HG03575 (cell line): ENCODE measurements at regions not wholly inside any gene's neighbourhood (a gene's known extent, or its start where the extent isn't known, plus 50 kb on each side); places are given as distances from the start of the nearest gene placed in this dataset.

Source experiments
- ATAC-seq: cut with Tn5 transposase; IDR thresholded peaks from one replicate; pipeline ENCODE4 v1.9.1; 2021; ENCODE audit not compliant: unreplicated experiment, insufficient number of reproducible peaks, low FRiP score; ENCODE audit errors: extremely low read depth

DNA sequence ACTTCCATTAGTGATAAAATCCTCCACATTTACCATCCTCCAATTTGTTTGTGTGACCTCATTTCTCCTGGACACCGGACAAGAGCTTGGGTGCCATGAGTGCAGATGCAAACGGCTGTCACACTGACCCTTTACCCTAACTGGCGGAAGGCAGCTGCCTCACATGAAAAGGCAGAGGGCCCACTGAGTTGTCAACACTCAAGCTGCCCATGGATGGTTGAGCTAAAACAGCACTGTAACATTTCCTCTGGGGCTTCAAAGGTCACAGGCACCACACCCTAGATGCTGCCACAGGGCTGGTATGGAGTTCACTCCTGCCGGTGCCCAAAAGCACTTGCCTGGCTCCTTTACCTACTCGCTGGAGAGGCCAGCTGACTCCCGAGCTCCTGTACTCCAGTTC is 653.4 kb downstream of the KCNT2 start:
- ATAC-seq, result no peak

DNA sequence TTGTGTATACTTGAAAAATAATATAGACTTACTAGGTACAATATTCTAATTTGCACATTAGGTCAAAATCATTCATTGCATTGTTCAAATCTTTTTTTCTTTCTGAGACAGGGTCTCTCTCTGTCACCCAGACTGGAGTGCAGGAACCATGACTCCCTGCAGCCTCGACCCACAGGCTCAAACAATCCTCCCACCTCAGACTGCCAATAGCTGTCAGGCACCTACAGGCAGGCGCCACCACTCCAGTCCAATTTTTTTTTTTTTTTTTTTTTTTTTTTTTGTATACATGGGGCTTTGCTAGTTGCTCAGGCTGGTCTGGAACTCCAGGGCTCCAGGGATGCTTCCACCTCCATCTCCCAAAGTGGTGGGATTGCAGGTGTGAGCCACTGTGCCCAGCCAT is 656.9 kb downstream of the KCNT2 start:
- ATAC-seq, result no peak

DNA sequence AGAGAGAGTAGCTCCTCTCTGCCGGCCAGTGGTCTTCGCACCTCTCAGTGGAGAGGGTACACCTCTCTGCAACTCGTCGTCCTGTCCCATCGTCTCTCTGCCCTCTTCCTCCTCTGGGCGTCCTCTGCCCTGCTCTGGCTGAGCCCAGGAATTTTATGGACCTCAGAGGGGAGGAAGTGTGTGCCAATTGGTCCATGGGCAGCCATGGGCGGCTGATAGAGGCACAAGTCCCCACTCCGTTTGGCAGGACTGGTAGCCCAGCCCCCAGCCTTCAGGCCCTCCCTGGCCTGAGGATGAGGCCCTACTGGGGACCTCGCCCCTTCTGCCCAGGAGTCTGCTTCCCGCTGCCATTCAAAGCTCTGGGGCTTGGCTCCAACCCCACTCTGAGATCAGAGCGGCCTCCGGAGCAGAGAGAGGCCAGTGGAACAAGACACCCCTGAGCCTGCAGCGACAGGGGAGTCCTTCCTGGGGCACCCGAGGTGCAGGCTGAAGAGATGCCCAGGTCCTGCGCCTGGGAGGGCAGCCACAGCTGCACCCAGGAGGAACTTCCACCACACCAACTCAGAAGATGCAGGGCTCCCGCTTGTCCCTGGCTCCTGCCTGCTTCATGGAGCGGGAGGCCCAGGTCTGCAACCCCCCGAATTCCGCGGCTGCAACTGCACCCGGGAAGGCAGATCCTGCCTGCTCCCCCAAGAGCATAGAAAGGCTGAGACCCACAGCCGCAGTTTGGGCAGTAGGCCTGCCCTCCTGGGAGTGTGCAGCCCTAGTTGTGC is 659.9 kb downstream of the KCNT2 start:
- ATAC-seq, result no peak

DNA sequence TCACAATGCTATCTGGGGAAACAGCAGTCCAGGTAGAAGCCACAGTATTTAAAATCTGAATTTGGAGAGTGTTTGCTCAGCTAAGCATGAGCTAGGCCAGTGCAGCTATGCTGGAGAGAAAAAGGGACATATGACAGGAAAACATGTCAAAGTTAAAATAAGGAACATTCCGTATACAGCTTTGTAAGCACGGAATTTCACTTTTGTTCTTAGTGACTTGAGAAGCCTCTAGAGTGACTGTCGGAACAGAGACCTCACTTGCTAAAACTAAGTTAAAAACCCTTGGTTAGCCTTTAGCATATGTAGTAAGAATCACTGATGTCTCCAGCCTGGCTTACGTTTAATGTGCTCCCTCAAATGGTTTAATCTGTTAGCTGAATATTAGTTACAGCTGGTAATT is 661.7 kb downstream of the KCNT2 start:
- ATAC-seq, result no peak

DNA sequence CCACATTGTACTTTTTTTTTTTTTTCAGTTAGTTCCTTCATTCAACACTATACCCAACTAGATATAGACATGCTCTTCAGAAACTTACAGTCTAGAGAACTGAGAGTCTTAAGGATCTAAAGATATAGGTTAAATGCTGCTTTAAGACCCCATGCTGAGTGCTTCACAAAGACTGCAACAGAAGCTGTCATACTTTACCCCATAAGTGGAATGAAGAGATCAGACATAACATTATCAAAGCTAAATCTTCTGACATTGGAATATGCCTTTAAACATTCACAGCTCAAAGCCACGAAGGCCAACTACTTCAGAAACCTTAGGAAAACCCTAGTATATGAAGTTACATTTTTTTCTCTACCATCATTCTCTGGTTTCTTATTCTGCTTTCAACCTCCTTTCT is 666.4 kb downstream of the KCNT2 start:
- no peak for ATAC-seq

DNA sequence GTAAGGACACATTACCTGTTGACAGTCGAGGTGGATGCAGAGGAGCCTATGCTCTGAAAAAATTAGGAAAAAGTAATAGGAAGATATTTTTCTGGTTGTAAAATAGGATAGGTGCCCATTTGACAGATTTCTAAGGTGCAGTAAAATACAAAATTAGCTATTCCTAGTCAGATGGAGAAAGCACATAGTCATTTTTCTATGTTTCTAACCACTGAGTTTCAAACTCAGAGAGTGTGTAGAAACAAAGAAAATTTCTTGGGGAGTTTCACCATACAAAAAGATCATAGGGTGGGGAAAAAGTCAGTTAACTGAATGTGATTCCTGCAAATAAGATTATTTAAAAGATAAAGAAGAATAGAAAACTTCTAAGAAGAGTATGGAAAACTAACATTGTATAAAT is 666.9 kb downstream of the KCNT2 start:
- no peak for ATAC-seq

DNA sequence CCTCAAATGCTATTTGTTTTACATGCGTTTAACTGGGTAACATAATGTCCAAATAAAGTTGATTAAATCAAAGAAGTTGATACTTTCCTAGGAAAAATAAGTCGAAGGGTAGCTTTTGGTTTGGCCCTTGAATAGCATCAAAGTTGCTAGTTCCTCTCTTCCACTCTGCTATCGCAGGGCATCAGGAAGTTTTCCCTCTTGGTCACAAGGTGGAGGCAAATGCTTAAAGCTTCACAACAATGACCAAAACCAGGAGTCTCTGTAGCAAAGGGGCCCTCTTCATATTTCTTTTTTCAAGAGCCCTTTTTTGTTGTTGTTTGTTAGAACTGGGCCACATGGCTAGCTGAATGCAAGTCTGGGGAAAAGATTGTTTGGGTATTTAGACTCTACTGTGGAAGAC is 668.4 kb downstream of the KCNT2 start:
- ATAC-seq, result no peak

DNA sequence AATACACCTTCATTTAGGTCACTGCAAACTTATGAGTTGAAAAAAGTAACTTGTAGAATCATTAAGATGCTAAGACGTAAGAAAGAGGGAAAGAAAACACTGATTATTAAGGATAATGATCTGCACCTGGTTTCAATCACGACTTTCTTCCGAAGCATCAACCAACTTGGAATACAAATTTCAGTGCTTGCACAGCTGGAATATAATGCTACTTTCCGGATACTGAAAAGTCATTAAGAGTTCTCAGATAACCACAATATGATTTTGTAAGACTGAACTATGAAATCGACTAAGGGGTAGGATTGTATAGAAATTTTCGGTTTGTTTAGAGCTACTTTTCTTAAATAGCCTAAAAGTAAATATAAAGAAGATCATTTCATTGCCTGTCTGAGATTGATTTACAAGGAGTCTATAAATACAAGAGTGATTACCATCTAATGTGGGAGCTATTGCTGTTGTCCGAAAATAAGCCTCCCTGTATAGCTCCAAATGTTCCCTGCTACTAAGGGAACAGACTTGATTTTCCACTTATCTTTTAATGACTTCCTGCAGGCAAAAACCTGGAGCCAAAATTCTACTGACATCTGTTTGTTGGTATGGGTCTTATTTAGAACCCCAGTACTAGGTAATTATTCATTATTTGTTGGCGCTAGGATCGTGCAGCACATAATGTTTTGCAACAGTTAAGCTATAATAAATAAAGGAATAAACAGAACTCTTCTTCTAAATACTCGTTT is 673.3 kb downstream of the KCNT2 start:
- ATAC-seq, result no peak

DNA sequence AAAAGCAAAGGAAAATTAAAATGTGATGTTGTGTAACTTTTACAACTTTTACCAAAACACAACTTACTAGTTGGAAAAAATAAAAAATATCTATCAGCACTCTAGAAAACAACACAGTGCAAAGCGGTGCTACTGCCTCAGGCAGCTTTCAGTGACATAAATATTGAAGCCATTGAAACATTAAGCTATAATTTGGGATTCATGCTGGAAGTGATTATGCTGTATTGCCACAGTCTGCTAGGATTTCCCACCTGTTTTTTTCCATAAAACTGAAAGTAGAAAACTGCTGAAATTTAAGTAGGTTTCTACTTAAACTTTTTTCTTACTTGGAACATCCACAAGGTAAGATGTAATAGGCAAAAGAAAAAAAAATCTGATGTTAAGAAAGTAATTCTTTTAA is 674.4 kb downstream of the KCNT2 start:
- ATAC-seq, result no peak

DNA sequence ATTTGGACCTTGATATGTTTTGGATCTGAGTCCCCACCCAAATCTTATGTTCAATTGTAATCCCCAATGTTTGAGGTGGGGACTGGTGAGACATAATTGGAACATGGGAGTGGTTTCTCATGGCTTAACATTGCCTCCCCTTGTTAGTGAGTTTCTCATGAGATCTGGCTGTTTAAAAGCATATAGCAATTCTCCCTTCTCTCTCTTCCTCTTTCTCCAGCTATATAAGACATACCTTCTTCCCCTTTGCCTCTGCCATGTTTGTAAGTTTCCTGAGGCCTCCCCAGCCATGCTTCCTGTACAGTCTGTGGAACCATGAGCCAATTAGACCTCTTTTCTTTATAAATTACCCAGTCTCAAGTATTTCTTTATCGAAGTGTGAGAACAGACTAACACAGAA is 692.4 kb downstream of the KCNT2 start:
- ATAC-seq, result no peak

DNA sequence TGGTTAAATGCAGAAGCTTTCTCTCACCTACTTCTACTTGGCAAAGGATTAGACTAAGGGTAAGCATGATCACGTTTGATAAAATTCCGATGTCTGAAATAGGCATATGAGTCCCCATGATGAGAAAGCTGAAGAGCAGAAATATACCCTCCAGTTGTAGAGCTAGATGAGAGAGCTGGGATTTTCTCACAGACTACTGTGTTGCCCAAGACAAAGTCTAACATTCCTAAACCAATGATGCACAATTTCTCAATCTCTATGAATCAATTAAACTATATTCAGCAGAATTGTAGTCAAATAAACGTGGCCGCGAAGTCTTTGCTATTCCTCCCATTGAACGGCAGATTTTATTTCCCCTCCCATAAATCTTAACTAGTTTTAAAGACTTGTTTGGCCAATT is 699.2 kb downstream of the KCNT2 start:
- ATAC-seq, result no peak

DNA sequence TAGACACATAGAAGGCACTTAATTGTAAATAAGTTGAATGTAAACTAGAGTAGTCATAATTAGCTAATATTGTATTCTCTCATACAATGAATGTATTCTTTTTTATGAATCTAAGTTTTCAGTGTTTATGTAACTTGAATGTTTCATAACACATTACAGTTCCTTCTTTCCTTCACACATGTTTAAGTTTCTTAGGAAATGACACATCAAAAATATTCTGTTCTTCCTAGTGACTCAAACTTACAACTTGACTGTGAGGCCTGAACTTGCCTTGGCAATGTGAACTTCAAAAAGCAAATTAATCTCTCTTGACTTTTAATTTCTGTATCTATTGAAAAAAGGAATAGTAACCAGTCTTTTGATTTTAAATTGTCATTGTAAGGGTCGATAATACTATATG is 700.1 kb downstream of the KCNT2 start:
- ATAC-seq, result no peak

DNA sequence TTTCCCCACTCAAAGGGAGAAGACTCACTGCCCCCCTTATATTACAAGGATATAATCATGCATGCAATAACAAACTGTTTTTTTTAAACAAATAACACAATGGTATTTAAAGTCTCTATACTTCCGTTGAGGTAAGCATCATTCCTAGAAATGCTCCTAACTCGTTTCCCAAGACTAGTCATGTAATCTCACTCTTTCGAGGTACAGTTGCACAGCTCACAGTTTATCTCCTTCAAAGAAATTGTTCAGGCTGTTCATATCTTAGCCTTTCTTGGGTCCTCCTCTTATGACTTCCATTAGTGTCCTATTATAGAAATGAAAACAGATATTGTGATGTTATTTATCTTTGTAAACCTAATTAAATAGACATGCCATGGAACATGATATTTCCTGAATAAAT is 705.0 kb downstream of the KCNT2 start:
- no peak for ATAC-seq

DNA sequence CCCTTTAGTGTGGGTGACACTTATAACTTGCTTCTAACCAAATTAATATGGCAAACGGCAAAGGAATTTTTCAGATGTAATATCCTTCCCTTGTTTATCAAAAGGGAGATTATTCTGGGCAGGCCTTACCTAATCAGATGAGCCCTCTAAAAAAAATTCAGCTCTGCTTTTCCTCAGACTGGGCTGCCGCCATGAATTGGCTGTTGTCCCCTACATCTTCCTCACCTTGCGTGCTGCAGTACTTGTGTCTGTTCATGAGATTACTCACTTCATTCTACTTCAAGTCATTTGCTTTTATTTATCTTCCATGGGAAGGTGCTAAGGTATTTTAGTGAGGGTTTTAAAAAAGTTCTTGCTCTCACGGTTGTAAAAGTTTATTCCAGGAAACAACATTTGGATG is 705.5 kb downstream of the KCNT2 start:
- ATAC-seq, result no peak

DNA sequence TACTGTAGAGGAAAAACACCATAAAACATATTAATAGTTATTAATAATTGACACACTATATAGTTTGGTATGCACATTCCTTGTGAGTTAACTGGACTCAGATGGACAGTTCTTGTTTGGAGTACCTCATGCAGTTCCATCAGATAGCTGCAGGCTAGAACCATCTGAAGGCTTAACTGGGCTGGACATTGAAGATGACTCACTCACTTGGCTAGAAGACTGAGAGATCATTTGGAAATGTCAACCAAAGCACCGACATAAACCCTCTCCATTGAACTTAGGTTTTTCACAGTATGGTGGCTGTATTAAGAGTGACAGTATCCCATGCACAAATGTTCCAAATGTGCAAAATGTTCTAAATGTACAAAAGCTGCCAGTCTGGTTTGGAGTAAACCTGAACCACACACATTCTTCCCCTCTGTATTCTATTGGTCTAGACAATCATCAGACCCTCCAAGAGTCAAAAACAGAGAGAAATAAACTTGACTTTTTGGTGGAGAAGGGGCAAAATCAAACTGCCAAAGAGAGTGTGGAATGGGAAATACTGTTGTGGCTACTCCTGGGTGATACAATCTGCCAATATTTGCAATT is 708.4 kb downstream of the KCNT2 start:
- no peak for ATAC-seq

DNA sequence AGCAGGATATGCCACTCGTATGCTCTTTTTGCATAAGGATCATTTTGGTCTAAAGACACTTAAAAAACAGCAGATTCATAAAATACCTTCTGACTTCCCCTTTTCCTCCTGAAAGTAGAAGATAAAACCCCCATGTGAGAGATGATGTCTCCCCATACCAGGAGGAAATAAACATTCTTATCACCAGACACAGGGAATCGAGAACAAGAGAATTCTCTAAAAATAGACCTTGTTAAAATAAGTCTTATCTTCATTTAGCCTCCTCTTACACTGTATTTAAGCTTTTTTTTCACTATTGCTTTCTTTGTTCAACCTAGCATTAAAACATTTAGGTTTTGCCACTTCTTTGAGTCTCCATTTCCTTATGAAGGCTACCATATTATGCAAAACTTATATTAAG is 709.3 kb downstream of the KCNT2 start:
- no peak for ATAC-seq

DNA sequence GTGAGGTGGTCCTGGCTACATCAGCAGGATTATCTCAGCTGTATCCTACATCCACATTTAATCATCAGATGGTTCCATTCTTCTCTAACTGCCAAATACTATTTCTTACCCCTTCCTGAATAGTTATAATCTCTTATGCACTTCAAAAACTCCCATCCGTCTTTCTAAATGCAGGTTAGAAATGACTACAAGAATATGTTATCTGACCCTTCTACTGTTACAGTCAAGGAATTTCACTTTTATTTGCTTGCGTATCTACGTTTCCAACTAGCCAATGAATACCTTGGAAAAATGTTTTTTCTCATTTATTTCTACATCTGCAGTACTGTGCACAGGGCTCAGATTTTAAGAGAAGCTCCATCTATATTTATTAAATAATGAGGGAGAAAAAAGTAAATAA is 709.9 kb downstream of the KCNT2 start:
- ATAC-seq, result no peak

DNA sequence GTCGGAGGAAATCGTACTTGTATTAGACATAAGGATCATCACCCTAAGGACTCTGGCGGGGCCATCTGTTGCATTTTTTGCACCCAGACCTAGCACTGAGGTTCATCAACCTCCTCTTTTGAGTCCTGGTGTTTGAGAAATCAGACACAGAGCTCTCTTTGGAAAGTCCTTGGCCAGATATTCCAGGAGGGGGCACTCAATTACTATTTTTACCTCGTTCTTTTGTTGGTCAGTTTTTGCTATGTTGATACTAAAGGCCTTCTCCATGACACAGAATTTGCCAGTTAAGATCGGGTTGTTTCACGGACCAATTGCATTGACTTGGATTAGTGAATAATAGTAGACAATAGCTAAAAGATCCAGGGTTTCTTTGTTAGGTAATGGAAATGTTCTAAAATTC is 711.2 kb downstream of the KCNT2 start:
- no peak for ATAC-seq

DNA sequence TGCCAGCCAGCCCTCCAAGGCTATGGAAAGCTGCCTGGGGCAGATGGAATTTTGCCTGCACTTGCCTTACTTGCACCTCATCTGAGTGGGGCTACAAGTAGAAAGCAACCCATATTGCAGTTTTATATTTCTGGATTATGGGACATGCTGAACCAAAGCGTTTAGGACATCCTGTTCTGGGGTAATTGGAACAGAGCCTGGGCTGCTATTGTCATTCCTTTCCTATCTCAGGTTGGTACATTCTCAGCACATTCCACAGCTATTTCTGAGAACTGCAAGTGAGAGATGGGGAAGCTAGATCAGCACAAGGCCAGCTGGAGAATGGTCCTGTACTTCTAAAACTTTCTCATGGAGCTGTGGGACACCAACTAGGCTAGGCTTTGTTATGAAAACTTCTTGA is 713.8 kb downstream of the KCNT2 start:
- no peak for ATAC-seq

DNA sequence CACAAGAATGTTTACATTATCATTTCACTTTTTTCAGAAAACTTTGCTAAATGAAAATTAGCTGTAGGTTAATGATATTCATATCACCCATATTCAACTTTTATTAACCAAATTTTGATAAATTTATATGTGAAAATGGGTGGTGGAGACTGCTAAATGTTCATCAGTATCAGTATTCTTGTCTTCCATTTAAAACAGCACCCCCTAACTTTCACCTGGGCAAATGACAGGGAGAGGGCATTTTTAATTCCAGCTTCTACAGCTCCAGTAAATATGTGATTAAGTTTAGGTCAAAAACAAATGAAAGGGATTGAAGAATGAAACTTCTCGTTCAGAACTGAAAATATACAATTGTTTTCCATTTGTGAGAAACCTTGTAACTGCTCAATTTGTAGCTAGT is 722.2 kb downstream of the KCNT2 start:
- ATAC-seq, result no peak
